Ascending aorta (tissue), 2 donors: ENCODE measurements at regions not wholly inside any gene's neighbourhood (a gene's known extent, or its start where the extent isn't known, plus 50 kb on each side); places are given as distances from the start of the nearest gene placed in this dataset.

ENCODE experiments used
- DNase-seq, 2 donors: peaks; one replicate each; pipeline ENCODE4 v3.0.0-alpha.2; 2019; ENCODE audit warnings: low spot score in 2 of 2
- H3K27ac ChIP-seq, 2 donors: fragments of 200-600 bp; sonication (generic); one replicate each; pipeline ENCODE4 v1.5.1; 2016 to 2017; ENCODE audit warnings: mild to moderate bottlenecking in 1 of 2
- H3K27me3 ChIP-seq: fragments of 200-600 bp; sonication (generic); one replicate; pipeline ENCODE4 v1.5.1; 2017
- H3K36me3 ChIP-seq, 2 donors: fragments of 200-600 bp; sonication (generic); one replicate each; pipeline ENCODE4 v1.5.1; 2016
- H3K4me1 ChIP-seq, 2 donors: fragments of 200-600 bp; sonication (generic); one replicate each; pipeline ENCODE4 v1.5.1; 2016 to 2017; ENCODE audit warnings: mild to moderate bottlenecking in 1 of 2
- H3K4me3 ChIP-seq, 2 donors: fragments of 200-600 bp; sonication (generic); one replicate each; pipeline ENCODE4 v1.5.1; 2016 to 2017; ENCODE audit warnings: mild to moderate bottlenecking in 1 of 2
- H3K9me3 ChIP-seq, 2 donors: fragments of 200-600 bp; sonication (generic); one replicate each; pipeline ENCODE4 v1.5.1; 2016
- intact Hi-C: fragments of 100-400 bp; cut with DNase I; formaldehyde crosslinking; loops from one replicate; pipeline ENCODE4 v1.15.1; 2023
- TF ChIP-seq, protein P1 (sequence below), 3 experiments: fragments of 200-600 bp in 2 of 3; fragments of 450-650 bp in 1 of 3; sonication (generic) in 2 of 3; IDR thresholded peaks; one replicate each; pipeline ENCODE4 v1.5.1; 2016 to 2019; ENCODE audit warnings: antibody characterized with exemption in 3 of 3, mild to moderate bottlenecking in 1 of 3, moderate library complexity in 1 of 3

DNA sequence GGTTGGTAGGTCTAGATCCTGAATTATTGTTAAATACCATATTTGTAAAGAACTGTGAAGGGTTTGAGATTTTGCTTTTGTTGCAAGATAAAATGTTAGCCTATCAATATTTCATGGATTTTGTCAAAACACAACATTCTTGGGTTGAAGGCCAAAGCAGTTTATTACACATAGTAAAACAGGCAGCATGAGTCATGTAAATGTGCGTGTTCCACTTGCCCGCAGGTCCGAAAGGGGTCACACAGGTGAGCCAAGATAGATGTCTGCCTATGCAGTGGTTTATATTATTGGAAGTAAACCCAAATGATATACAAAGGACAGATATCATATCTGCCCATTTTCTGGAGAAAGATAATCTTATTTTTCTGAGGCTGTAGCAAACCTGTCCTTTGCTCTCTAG lies 1654.4 kb upstream of the SPRY2 start:
- Histone ChIP-seq H3K27me3 (no peaks in the 10 kb centered on the region), H3K4me1 (no peaks in the 10 kb centered on the region), H3K27ac (no peak overlapping the region), H3K4me3 (no peak overlapping the region), H3K9me3 (no peaks in the 10 kb centered on the region), H3K36me3 (no peaks in the 10 kb centered on the region)
- intact Hi-C loops, result no loop called here
- TF ChIP-seq, protein P1, sequence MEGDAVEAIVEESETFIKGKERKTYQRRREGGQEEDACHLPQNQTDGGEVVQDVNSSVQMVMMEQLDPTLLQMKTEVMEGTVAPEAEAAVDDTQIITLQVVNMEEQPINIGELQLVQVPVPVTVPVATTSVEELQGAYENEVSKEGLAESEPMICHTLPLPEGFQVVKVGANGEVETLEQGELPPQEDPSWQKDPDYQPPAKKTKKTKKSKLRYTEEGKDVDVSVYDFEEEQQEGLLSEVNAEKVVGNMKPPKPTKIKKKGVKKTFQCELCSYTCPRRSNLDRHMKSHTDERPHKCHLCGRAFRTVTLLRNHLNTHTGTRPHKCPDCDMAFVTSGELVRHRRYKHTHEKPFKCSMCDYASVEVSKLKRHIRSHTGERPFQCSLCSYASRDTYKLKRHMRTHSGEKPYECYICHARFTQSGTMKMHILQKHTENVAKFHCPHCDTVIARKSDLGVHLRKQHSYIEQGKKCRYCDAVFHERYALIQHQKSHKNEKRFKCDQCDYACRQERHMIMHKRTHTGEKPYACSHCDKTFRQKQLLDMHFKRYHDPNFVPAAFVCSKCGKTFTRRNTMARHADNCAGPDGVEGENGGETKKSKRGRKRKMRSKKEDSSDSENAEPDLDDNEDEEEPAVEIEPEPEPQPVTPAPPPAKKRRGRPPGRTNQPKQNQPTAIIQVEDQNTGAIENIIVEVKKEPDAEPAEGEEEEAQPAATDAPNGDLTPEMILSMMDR (IDR thresholded peaks at IDR 0.05), result no peak
- DNase-seq, result no peak

DNA sequence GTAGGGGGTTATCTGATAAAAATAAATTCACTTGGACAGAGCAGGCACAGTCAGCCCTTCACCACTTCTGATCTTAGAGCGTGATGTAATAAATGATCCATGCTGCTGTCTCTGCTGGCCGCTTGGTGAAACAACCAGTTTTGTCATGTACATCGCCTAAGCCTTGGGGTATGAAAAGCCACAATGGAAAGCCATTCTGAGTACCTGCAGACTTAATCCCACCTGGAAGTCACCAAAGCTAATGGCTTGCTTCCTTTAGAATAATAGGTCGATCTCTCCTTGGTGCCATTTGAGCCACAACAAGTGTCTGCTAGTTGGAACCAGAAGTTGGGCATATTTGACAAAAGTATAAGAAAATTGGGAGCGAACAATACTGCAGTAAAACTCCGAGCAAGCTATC lies 1649.7 kb upstream of the SPRY2 start:
- H3K36me3 ChIP-seq, result no peaks in the 10 kb centered on the region
- H3K9me3 ChIP-seq, result no peaks in the 10 kb centered on the region
- DNase-seq, result no peak
- TF ChIP-seq, protein P1 (IDR thresholded peaks at IDR 0.05), result no peak
- no peak overlapping the region for H3K27ac ChIP-seq
- intact Hi-C loops, result no loop called here
- no peaks in the 10 kb centered on the region for H3K4me1 ChIP-seq
- no peaks in the 10 kb centered on the region for H3K27me3 ChIP-seq
- H3K4me3 ChIP-seq, result no peak overlapping the region

DNA sequence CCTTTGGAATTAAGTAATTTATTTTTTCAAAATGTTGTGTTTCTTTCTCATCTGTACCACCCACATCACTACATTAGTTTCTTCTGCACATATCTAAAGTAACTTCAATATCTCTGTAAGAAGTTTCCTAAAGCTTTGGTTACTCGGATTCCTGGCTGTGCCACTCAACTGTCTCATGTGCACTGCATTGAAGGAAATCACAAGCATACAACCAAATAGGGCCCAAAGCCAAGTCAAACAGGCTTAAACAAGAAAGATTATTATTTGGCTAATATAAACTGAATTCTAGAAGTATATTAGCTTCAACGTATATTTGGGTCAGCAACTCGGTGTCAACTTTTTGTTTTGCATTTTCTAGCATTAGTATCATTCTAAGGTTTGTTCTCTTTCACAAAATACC lies 1647.6 kb upstream of the SPRY2 start:
- Histone ChIP-seq H3K4me1 (no peaks in the 10 kb centered on the region), H3K36me3 (no peaks in the 10 kb centered on the region), H3K4me3 (no peak overlapping the region), H3K9me3 (no peaks in the 10 kb centered on the region), H3K27ac (no peak overlapping the region), H3K27me3 (no peaks in the 10 kb centered on the region)
- intact Hi-C loops, result no loop called here
- DNase-seq, result no peak
- TF ChIP-seq, protein P1 (IDR thresholded peaks at IDR 0.05), result no peak

DNA sequence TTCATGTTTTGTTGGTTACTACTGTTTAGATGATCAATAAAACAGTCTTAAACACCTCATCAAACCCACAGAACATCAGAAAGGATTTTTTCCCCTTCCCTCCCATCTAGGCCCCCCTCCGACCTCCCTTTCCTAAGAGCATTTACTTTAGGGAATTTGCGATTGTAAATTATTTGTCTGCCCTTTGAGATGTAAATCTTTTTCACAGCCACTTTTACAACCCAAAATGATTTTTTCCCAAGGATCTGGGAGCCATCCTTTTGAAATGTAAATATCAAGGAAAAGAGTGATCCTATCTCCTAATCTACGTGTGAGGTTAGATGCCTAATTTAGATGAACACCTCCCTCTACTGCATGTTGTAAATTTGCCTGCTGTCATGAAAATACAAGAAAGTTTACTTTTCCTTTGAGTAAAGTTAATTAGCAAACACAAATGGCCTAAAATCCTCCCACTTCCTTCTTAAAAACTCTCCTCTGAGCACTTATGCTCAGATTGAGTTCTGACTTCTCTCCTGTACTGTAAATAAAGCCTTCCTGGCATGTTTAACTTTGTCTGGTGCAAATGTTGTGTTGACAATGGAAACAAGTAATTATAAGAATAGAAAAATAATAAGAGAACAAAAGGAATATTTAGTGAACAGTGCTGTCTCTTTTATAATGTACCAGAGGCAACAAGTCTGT lies 1646.9 kb upstream of the SPRY2 start:
- no peak overlapping the region for H3K27ac ChIP-seq
- no peak for DNase-seq
- TF ChIP-seq, protein P1 (IDR thresholded peaks at IDR 0.05), result no peak
- no peaks in the 10 kb centered on the region for H3K27me3 ChIP-seq
- intact Hi-C loops, result no loop called here
- H3K4me1 ChIP-seq, result no peaks in the 10 kb centered on the region
- H3K9me3 ChIP-seq, result no peaks in the 10 kb centered on the region
- no peaks in the 10 kb centered on the region for H3K36me3 ChIP-seq
- H3K4me3 ChIP-seq, result no peak overlapping the region

DNA sequence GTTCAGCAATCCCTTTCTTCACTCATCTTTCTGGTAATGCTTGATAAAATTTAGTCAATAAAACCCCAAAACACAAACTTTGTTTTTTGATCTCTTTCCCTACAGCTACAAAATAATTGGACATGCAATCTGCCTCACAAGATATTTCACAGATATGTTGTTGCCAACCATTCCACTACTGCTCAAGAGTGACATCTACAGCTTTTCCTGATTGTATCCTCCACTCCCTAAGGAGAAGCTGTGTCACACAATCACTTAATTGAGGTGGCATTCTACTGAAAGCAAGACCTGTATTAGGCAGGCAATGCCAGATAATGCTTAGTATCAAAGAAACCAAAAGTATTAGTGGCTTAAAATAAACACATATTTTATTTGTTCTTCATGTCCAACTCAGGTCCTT lies 1646.2 kb upstream of the SPRY2 start:
- H3K27me3 ChIP-seq, result no peaks in the 10 kb centered on the region
- no peak for DNase-seq
- no peaks in the 10 kb centered on the region for H3K9me3 ChIP-seq
- H3K4me3 ChIP-seq, result no peak overlapping the region
- H3K4me1 ChIP-seq, result no peaks in the 10 kb centered on the region
- TF ChIP-seq, protein P1 (IDR thresholded peaks at IDR 0.05), result no peak
- intact Hi-C loops, result no loop called here
- no peaks in the 10 kb centered on the region for H3K36me3 ChIP-seq
- no peak overlapping the region for H3K27ac ChIP-seq

DNA sequence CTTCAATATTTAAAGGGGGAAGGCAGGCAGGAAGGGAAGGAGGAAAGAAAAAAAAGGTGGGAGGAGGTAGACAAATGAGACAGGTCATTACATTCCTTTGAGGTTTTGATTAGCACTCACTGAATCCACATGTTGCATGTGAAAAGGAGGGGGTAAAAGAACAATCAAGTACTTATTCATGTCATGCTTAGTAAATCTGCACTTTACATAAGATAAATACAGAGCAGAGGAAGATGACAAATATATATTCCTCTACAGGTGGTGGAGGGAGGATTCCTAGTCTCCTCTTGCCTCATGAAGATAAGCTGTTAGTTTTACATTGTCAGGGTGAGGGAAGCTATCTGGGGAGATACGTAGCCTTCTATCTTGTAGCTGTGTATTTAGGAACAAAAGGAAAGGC lies 1645.4 kb upstream of the SPRY2 start:
- H3K27ac ChIP-seq, result no peak overlapping the region
- H3K9me3 ChIP-seq, result no peaks in the 10 kb centered on the region
- no peaks in the 10 kb centered on the region for H3K27me3 ChIP-seq
- intact Hi-C loops, result no loop called here
- H3K4me1 ChIP-seq, result no peaks in the 10 kb centered on the region
- H3K4me3 ChIP-seq, result no peak overlapping the region
- TF ChIP-seq, protein P1 (IDR thresholded peaks at IDR 0.05), result no peak
- no peaks in the 10 kb centered on the region for H3K36me3 ChIP-seq
- DNase-seq, result no peak
